ENCODE measurements at regions not wholly inside any gene's neighbourhood (a gene's known extent, or its start where the extent isn't known, plus 50 kb on each side); places are given as distances from the start of the nearest gene placed in this dataset.
A peak's percentile ranks its signal among the peaks of the same experiment; 100 is the strongest.

DNA sequence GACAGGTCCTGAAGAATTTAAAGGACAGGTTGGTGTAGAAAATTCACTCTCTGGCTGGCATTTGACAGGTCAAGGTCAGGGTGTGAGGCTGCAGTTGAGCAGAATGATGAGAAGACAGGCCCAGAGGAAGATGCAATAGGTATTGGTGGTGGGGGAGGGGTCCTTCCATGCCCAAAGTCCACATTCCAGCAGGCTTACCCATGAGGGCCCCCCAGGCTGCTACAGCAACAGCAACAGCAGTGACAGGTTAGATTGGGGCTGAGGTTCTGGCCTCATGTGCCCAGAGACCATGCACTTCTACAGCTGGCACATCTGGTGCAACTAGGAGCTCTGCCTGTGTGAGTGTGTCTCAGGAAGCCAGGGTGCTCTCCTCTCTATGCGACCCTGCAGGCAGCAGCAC lies 223.5 kb upstream of the GHITM start:
- no peaks in the 10 kb centered on the region for H3K36me3 ChIP-seq (ENCODE audit: control insufficient read depth, insufficient read depth, low read length)
- no peak overlapping the region for H3K4me3 ChIP-seq (ENCODE audit: low read depth, low read length)
- DNase-seq (ENCODE audit: low read depth): no peak
- H3K27me3 ChIP-seq (ENCODE audit: control insufficient read depth, insufficient read depth, low read length): no peaks in the 10 kb centered on the region
- TF ChIP-seq CTCF (IDR thresholded peaks at IDR 0.05; ENCODE audit: insufficient read depth, low read length, poor library complexity, severe bottlenecking): no peak

GRCh38 chr10:83917537-83918506 lies 221.5 kb upstream of the GHITM start:
- no peak for DNase-seq (ENCODE audit: low read depth)
- Histone ChIP-seq H3K4me3 (ENCODE audit: low read depth, low read length) (no peak overlapping the region), H3K27me3 (ENCODE audit: control insufficient read depth, insufficient read depth, low read length) (no peaks in the 10 kb centered on the region), H3K36me3 (ENCODE audit: control insufficient read depth, insufficient read depth, low read length) (no peaks in the 10 kb centered on the region)
- TF ChIP-seq CTCF (IDR thresholded peaks at IDR 0.05; ENCODE audit: insufficient read depth, low read length, poor library complexity, severe bottlenecking): peak; percentile 44

DNA sequence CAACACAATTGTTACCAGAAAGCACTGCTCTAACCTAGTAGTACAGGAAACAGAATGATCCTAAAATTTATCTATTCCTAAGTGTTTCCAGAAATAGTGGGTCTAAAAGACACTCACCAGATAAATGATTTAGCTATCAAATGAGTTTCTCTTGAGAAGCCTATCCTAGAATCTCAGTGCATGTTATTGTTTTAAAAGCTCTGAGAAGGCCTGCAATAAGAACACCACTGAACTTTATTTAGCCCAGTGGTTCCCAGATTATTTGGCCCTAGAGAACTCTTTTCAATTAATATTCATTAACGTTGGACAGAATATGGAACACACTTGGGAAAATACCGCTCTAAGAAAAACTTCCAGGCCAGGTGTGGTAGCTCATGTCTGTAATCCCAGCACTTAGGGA lies 220.1 kb upstream of the GHITM start:
- Histone ChIP-seq H3K36me3 (ENCODE audit: control insufficient read depth, insufficient read depth, low read length) (no peaks in the 10 kb centered on the region), H3K4me3 (ENCODE audit: low read depth, low read length) (no peak overlapping the region), H3K27me3 (ENCODE audit: control insufficient read depth, insufficient read depth, low read length) (no peaks in the 10 kb centered on the region)
- no peak for TF ChIP-seq CTCF (IDR thresholded peaks at IDR 0.05; ENCODE audit: insufficient read depth, low read length, poor library complexity, severe bottlenecking)
- DNase-seq (ENCODE audit: low read depth): no peak

GRCh38 chr10:83921984-83922860 lies 217.1 kb upstream of the GHITM start:
- Histone ChIP-seq H3K27me3 (ENCODE audit: control insufficient read depth, insufficient read depth, low read length) (no peaks in the 10 kb centered on the region), H3K4me3 (ENCODE audit: low read depth, low read length) (no peak overlapping the region), H3K36me3 (ENCODE audit: control insufficient read depth, insufficient read depth, low read length) (no peaks in the 10 kb centered on the region)
- DNase-seq (ENCODE audit: low read depth): no peak
- no peak for TF ChIP-seq CTCF (IDR thresholded peaks at IDR 0.05; ENCODE audit: insufficient read depth, low read length, poor library complexity, severe bottlenecking)

GRCh38 chr10:83925133-83925532 lies 214.2 kb upstream of the GHITM start:
- no peak overlapping the region for H3K4me3 ChIP-seq (ENCODE audit: low read depth, low read length)
- no peaks in the 10 kb centered on the region for H3K27me3 ChIP-seq (ENCODE audit: control insufficient read depth, insufficient read depth, low read length)
- no peaks in the 10 kb centered on the region for H3K36me3 ChIP-seq (ENCODE audit: control insufficient read depth, insufficient read depth, low read length)
- no peak for TF ChIP-seq CTCF (IDR thresholded peaks at IDR 0.05; ENCODE audit: insufficient read depth, low read length, poor library complexity, severe bottlenecking)
- no peak for DNase-seq (ENCODE audit: low read depth)

Data from kidney epithelial cell (primary cell).